Liver (tissue), 3 donors: ENCODE measurements at regions not wholly inside any gene's neighbourhood (a gene's known extent, or its start where the extent isn't known, plus 50 kb on each side); places are given as distances from the start of the nearest gene placed in this dataset.

ENCODE experiments used
- EGR1 ChIP-seq, 2 donors: IDR thresholded peaks; 2 replicates each; pipeline ENCODE4 v1.6.1; 2016 to 2018; ENCODE audit warnings: antibody characterized with exemption in 2 of 2, low read depth in 2 of 2
- HNF4G ChIP-seq: IDR thresholded peaks from 2 replicates; pipeline ENCODE4 v1.6.1; 2016; ENCODE audit warnings: antibody characterized with exemption
- JUND ChIP-seq, 2 donors: IDR thresholded peaks; 2 replicates each; pipeline ENCODE4 v1.6.1; 2016; ENCODE audit warnings: antibody characterized with exemption in 2 of 2
- RAD21 ChIP-seq, 2 donors: IDR thresholded peaks; 2 replicates each; pipeline ENCODE4 v1.6.1; 2016; ENCODE audit warnings: antibody characterized with exemption in 2 of 2, mild to moderate bottlenecking in 2 of 2
- RXRA ChIP-seq, 2 donors: IDR thresholded peaks; 2 replicates each; pipeline ENCODE4 v1.6.1; 2017 to 2018; ENCODE audit warnings: antibody characterized with exemption in 2 of 2, mild to moderate bottlenecking in 1 of 2
- TAF1 ChIP-seq: conservative IDR thresholded peaks from 2 replicates; pipeline ENCODE4 v1.6.1; 2016; ENCODE audit warnings: antibody characterized with exemption, mild to moderate bottlenecking
- TF ChIP-seq, protein P1 (sequence below): fragments of 150-350 bp; IDR thresholded peaks from 2 replicates; pipeline ENCODE4 v1.5.1; 2017; ENCODE audit warnings: improper control_type of control experiment, low read depth, low read length; ENCODE audit not compliant: missing input control
- TF ChIP-seq, protein P2 (sequence below): IDR thresholded peaks from 2 replicates; pipeline ENCODE4 v1.6.1; 2016; ENCODE audit warnings: antibody characterized with exemption
- TF ChIP-seq, protein P3 (sequence below): IDR thresholded peaks from 2 replicates; pipeline ENCODE4 v1.6.1; 2016; ENCODE audit warnings: antibody characterized with exemption
- TF ChIP-seq, protein P4 (sequence below): IDR thresholded peaks from 2 replicates; pipeline ENCODE4 v1.6.1; 2016; ENCODE audit warnings: antibody characterized with exemption, mild to moderate bottlenecking
- donor health status: healthy.
- donor health status: healthy.

DNA sequence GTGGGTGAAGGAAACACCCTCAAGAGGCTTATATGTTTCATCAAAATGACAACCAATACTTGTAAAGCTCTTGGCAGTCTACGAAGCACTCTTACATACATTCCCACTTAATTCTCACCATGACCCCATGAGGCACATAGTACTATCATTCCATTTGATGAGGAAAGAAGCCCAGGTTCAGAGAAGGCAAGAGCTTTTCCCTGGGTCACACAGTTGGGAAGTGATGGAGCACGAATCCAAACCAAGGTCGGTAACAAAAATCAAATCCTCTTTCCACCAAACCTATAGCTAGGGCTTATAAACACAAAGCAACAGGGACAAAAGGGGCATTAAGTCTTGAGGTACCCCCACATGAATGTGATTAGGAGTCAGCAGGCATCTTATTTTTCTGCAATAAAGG lies 187.1 kb downstream of the UACA start:
- TF ChIP-seq RAD21 (IDR thresholded peaks at IDR 0.05) (no peak), HNF4G (no peak), TAF1 (no peak), RXRA (IDR thresholded peaks at IDR 0.05) (no peak), JUND (IDR thresholded peaks at IDR 0.05) (no peak), EGR1 (IDR thresholded peaks at IDR 0.05; ENCODE audit: low read depth in 2 of 2) (no peak)
- TF ChIP-seq, protein P1, sequence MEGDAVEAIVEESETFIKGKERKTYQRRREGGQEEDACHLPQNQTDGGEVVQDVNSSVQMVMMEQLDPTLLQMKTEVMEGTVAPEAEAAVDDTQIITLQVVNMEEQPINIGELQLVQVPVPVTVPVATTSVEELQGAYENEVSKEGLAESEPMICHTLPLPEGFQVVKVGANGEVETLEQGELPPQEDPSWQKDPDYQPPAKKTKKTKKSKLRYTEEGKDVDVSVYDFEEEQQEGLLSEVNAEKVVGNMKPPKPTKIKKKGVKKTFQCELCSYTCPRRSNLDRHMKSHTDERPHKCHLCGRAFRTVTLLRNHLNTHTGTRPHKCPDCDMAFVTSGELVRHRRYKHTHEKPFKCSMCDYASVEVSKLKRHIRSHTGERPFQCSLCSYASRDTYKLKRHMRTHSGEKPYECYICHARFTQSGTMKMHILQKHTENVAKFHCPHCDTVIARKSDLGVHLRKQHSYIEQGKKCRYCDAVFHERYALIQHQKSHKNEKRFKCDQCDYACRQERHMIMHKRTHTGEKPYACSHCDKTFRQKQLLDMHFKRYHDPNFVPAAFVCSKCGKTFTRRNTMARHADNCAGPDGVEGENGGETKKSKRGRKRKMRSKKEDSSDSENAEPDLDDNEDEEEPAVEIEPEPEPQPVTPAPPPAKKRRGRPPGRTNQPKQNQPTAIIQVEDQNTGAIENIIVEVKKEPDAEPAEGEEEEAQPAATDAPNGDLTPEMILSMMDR: no peak
- TF ChIP-seq, protein P2, sequence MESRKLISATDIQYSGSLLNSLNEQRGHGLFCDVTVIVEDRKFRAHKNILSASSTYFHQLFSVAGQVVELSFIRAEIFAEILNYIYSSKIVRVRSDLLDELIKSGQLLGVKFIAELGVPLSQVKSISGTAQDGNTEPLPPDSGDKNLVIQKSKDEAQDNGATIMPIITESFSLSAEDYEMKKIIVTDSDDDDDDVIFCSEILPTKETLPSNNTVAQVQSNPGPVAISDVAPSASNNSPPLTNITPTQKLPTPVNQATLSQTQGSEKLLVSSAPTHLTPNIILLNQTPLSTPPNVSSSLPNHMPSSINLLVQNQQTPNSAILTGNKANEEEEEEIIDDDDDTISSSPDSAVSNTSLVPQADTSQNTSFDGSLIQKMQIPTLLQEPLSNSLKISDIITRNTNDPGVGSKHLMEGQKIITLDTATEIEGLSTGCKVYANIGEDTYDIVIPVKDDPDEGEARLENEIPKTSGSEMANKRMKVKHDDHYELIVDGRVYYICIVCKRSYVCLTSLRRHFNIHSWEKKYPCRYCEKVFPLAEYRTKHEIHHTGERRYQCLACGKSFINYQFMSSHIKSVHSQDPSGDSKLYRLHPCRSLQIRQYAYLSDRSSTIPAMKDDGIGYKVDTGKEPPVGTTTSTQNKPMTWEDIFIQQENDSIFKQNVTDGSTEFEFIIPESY: no peak
- TF ChIP-seq, protein P3, sequence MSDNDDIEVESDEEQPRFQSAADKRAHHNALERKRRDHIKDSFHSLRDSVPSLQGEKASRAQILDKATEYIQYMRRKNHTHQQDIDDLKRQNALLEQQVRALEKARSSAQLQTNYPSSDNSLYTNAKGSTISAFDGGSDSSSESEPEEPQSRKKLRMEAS: no peak
- TF ChIP-seq, protein P4, sequence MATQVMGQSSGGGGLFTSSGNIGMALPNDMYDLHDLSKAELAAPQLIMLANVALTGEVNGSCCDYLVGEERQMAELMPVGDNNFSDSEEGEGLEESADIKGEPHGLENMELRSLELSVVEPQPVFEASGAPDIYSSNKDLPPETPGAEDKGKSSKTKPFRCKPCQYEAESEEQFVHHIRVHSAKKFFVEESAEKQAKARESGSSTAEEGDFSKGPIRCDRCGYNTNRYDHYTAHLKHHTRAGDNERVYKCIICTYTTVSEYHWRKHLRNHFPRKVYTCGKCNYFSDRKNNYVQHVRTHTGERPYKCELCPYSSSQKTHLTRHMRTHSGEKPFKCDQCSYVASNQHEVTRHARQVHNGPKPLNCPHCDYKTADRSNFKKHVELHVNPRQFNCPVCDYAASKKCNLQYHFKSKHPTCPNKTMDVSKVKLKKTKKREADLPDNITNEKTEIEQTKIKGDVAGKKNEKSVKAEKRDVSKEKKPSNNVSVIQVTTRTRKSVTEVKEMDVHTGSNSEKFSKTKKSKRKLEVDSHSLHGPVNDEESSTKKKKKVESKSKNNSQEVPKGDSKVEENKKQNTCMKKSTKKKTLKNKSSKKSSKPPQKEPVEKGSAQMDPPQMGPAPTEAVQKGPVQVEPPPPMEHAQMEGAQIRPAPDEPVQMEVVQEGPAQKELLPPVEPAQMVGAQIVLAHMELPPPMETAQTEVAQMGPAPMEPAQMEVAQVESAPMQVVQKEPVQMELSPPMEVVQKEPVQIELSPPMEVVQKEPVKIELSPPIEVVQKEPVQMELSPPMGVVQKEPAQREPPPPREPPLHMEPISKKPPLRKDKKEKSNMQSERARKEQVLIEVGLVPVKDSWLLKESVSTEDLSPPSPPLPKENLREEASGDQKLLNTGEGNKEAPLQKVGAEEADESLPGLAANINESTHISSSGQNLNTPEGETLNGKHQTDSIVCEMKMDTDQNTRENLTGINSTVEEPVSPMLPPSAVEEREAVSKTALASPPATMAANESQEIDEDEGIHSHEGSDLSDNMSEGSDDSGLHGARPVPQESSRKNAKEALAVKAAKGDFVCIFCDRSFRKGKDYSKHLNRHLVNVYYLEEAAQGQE: no peak
